ENCODE measurements at regions not wholly inside any gene's neighbourhood (a gene's known extent, or its start where the extent isn't known, plus 50 kb on each side); places are given as distances from the start of the nearest gene placed in this dataset.
"Not testable (repeated sequence)": the region's sequence is repeated elsewhere in the genome, so short reads cannot be mapped to it uniquely, and the experiment has no call there.

DNA sequence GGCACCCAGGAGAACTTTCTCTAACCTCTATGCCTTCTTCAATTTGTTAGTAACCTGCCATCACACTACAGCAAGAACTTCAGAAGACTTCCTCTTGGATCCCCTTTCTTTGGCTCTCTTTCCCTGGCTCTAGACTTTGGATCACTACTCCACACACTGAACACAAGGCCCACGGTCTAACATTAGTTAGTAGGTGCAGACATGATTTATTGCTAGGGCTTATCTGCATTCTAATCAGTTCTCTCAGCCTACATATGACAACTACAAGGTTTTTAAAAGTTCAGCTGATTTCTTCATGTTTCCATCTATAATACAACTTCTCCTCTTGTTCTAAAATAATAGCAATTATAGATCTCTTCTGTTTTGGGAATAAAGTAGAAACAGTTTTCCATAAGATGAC, 209.1 kb upstream of the ANXA10 start:
- TF ChIP-seq CTCF (IDR thresholded peaks at IDR 0.05; ENCODE audit: insufficient read depth, low read length, poor library complexity, severe bottlenecking), result no peak
- DNase-seq (ENCODE audit: low read depth), result no peak
- H3K27me3 ChIP-seq (ENCODE audit: control insufficient read depth, insufficient read depth, low read length), result no peaks in the 10 kb centered on the region

GRCh38 chr4:167885071-167885470, 207.3 kb upstream of the ANXA10 start:
- H3K27me3 ChIP-seq (ENCODE audit: control insufficient read depth, insufficient read depth, low read length), result no peaks in the 10 kb centered on the region
- H3K36me3 ChIP-seq (ENCODE audit: control insufficient read depth, insufficient read depth, low read length), result no peaks in the 10 kb centered on the region
- H3K4me3 ChIP-seq (ENCODE audit: low read depth, low read length), result no peak overlapping the region
- no peak for DNase-seq (ENCODE audit: low read depth)
- no peak for TF ChIP-seq CTCF (IDR thresholded peaks at IDR 0.05; ENCODE audit: insufficient read depth, low read length, poor library complexity, severe bottlenecking)

More for the DNA sequence above, 209.1 kb upstream of the ANXA10 start:
- H3K4me3 ChIP-seq (ENCODE audit: low read depth, low read length), result no peak overlapping the region
- H3K36me3 ChIP-seq (ENCODE audit: control insufficient read depth, insufficient read depth, low read length), result no peaks in the 10 kb centered on the region

DNA sequence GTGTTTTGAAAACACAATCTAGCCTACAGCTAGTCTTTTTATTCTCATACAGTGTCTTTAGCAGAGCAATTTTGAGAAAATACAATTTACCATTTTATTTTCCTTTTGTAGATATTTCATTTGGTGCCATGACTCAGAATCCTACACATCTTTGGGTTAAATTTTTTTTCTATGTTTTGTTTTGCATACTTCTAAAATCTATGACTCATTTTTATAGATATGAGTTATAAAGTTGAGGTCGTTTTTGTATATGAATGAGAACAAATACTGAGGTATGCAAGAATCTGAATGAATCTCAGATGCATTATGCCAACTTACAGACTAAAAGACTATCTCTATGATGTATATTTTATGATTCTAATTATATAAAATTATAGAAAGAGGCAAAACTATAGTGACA, 206.5 kb upstream of the ANXA10 start:
- no peak for DNase-seq (ENCODE audit: low read depth)

DNA sequence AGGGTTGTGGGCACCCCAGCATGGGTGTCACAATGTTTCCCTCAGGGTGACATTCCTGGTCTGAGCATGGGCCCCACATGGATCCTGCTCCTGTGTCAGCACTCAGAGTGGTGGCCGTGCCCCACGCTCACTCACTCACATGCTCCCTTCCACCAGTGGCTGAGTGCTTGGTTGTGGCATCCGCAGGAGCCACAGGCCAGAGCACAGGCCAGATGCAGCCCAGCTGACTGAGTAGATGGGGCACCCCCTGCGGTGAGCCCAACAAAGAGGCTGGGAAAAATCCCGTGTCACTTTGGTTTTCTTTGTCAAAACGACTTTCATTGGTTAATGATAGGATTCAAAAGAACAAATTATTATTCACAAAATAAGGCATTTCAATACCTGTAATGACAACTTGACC, 204.6 kb upstream of the ANXA10 start:
- no peak for TF ChIP-seq CTCF (IDR thresholded peaks at IDR 0.05; ENCODE audit: insufficient read depth, low read length, poor library complexity, severe bottlenecking)
- Histone ChIP-seq H3K36me3 (ENCODE audit: control insufficient read depth, insufficient read depth, low read length) (no peaks in the 10 kb centered on the region), H3K4me3 (ENCODE audit: low read depth, low read length) (no peak overlapping the region), H3K27me3 (ENCODE audit: control insufficient read depth, insufficient read depth, low read length) (no peaks in the 10 kb centered on the region)
- DNase-seq (ENCODE audit: low read depth), result no peak

More for the DNA sequence above, 206.5 kb upstream of the ANXA10 start:
- no peak overlapping the region for H3K4me3 ChIP-seq (ENCODE audit: low read depth, low read length)
- no peaks in the 10 kb centered on the region for H3K27me3 ChIP-seq (ENCODE audit: control insufficient read depth, insufficient read depth, low read length)
- no peak for TF ChIP-seq CTCF (IDR thresholded peaks at IDR 0.05; ENCODE audit: insufficient read depth, low read length, poor library complexity, severe bottlenecking)
- H3K36me3 ChIP-seq (ENCODE audit: control insufficient read depth, insufficient read depth, low read length), result no peaks in the 10 kb centered on the region

DNA sequence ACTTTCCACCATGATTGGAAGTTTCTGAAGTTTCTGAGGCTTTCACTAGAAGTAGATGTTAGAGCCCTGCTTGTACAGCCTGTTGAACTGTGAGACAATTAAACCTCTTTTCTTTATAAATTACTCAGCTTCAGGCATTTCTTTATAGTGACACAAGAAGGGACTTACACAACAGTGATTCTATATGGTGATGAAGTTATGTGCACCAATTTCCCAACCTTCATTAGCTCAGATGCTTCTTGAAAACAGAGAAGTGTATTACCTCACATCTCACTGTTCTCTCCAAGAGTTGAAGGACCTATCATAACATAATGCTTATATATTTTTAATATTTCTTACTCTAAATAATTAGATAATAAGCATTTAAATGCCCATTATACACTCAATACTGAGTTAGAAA, 202.1 kb upstream of the ANXA10 start:
- H3K36me3 ChIP-seq (ENCODE audit: control insufficient read depth, insufficient read depth, low read length), result no peaks in the 10 kb centered on the region
- no peaks in the 10 kb centered on the region for H3K27me3 ChIP-seq (ENCODE audit: control insufficient read depth, insufficient read depth, low read length)
- no peak for TF ChIP-seq CTCF (IDR thresholded peaks at IDR 0.05; ENCODE audit: insufficient read depth, low read length, poor library complexity, severe bottlenecking)
- no peak overlapping the region for H3K4me3 ChIP-seq (ENCODE audit: low read depth, low read length)
- no peak for DNase-seq (ENCODE audit: low read depth)

- Histone ChIP-seq H3K27me3 (ENCODE audit: control insufficient read depth, insufficient read depth, low read length) (no peaks in the 10 kb centered on the region), H3K4me3 (ENCODE audit: low read depth, low read length) (no peak overlapping the region), H3K36me3 (ENCODE audit: control insufficient read depth, insufficient read depth, low read length) (no peaks in the 10 kb centered on the region)
- no peak for DNase-seq (ENCODE audit: low read depth)
- no peak for TF ChIP-seq CTCF (IDR thresholded peaks at IDR 0.05; ENCODE audit: insufficient read depth, low read length, poor library complexity, severe bottlenecking)
Observed at GRCh38 chr4:167893531-167893930, 198.8 kb upstream of the ANXA10 start.

DNA sequence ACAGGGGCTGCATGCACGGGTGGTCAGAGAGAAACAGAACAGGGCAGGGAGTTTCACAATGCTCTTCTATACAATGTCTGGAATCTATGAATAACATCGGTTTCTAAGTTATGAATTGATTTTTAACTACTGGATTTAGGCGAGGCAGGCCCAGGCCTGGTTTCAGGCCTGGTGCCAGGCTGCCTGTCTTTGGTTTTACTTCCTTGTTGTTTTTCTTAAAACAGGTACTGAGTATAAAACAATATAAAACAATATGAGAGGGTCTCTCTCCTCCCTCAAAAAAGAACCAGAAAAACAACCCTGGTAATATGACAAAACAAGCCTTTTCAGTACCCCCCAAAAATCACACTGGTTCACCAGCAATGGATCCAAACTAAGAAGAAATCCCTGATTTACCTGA, 196.1 kb upstream of the ANXA10 start:
- DNase-seq (ENCODE audit: low read depth); H3K4me3 ChIP-seq (ENCODE audit: low read depth, low read length); H3K36me3 ChIP-seq (ENCODE audit: control insufficient read depth, insufficient read depth, low read length); H3K27me3 ChIP-seq (ENCODE audit: control insufficient read depth, insufficient read depth, low read length): not testable (repeated sequence)

Data from kidney epithelial cell (primary cell).